ENCODE measurements at regions not wholly inside any gene's neighbourhood (a gene's known extent, or its start where the extent isn't known, plus 50 kb on each side); places are given as distances from the start of the nearest gene placed in this dataset.

DNA sequence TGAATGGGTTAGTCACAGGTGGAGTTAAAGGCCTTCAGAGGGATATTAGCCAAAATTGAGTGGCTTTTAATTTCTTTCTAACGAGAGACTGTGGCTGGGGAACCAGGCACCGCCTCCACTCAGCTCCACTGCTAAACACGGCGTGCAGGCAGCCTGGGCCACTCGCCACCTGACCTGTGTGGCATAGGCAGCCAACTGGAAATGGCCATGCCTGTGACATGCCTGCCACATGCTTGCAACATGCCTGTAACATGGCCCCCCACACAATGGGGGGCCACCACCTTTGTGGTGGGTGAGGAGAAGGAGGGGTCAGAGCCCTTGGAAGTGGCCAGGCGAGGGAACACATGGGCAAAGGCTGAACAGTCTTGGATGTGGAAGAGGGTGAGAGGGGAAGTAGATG, 60.1 kb upstream of the PAX2 start:
- no peak overlapping the region for H3K27ac ChIP-seq (ENCODE audit: insufficient read depth, low read depth, low read length)
- no peak overlapping the region for H2AFZ ChIP-seq (ENCODE audit: low read depth, low read length)
- intact Hi-C loops (cut with micrococcal nuclease) = no loop called here
- H3K4me1 ChIP-seq (ENCODE audit: control insufficient read depth, extremely low read depth, insufficient read depth, low read length) = no peaks in the 10 kb centered on the region
- BruUV-seq (replicated peaks) = no TSS peak
- no peak overlapping the region for H3K9ac ChIP-seq (replicated peaks; ENCODE audit: extremely low read depth, insufficient read depth, low read length)
- no peak for FAIRE-seq
- no peaks in the 10 kb centered on the region for H4K20me1 ChIP-seq (replicated peaks; ENCODE audit: control insufficient read depth, extremely low read depth, insufficient read depth, low read length)
- H3K9me1 ChIP-seq (replicated peaks; ENCODE audit: control insufficient read depth, extremely low read depth, insufficient read depth, low read length) = no peaks in the 10 kb centered on the region
- H3K36me3 ChIP-seq (ENCODE audit: control insufficient read depth in 2 of 2, extremely low read depth in 1 of 2, insufficient read depth in 2 of 2, low read length in 2 of 2) = no peaks in the 10 kb centered on the region
- no peaks in the 10 kb centered on the region for H3K9me3 ChIP-seq (replicated peaks; ENCODE audit: control insufficient read depth, insufficient read depth, low read length)
- H3K4me3 ChIP-seq (replicated peaks in 1 of 3; ENCODE audit: insufficient read depth in 1 of 3, low read depth in 1 of 3, low read length in 3 of 3) = no peak overlapping the region
- H3K27me3 ChIP-seq (ENCODE audit: control insufficient read depth in 2 of 2, insufficient read depth in 2 of 2, low read length in 2 of 2) = peaks cover 59 to 68% of the 10 kb centered on the region in 2 experiments
- dilution Hi-C loops (cut with MboI; ENCODE audit: extremely low pct_ligation_motif_present, low sequenced_read_pairs) = no loop called here
- no peak overlapping the region for H3K4me2 ChIP-seq (ENCODE audit: insufficient read depth, low read length)
- DNase-seq (ENCODE audit: low read depth, low spot score) = no peak
- CTCF ChIA-PET = no interaction called here
- H3K79me2 ChIP-seq (ENCODE audit: control insufficient read depth, insufficient read depth, low read length) = no peaks in the 10 kb centered on the region
- no peak for TF ChIP-seq POLR2A (IDR thresholded peaks at IDR 0.05; ENCODE audit: low read depth, low read length)
- TF ChIP-seq MYC (IDR thresholded peaks at IDR 0.05; ENCODE audit: low read depth, low read length) = no peak
- TF ChIP-seq JUN (IDR thresholded peaks at IDR 0.05; ENCODE audit: borderline replicate concordance, insufficient read depth, insufficient read length, low read depth) = no peak
- TF ChIP-seq, protein P1, sequence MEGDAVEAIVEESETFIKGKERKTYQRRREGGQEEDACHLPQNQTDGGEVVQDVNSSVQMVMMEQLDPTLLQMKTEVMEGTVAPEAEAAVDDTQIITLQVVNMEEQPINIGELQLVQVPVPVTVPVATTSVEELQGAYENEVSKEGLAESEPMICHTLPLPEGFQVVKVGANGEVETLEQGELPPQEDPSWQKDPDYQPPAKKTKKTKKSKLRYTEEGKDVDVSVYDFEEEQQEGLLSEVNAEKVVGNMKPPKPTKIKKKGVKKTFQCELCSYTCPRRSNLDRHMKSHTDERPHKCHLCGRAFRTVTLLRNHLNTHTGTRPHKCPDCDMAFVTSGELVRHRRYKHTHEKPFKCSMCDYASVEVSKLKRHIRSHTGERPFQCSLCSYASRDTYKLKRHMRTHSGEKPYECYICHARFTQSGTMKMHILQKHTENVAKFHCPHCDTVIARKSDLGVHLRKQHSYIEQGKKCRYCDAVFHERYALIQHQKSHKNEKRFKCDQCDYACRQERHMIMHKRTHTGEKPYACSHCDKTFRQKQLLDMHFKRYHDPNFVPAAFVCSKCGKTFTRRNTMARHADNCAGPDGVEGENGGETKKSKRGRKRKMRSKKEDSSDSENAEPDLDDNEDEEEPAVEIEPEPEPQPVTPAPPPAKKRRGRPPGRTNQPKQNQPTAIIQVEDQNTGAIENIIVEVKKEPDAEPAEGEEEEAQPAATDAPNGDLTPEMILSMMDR (IDR thresholded peaks at IDR 0.05; ENCODE audit: extremely low read depth in 1 of 2, insufficient read depth in 1 of 2, low read depth in 1 of 2, low read length in 2 of 2) = no peak
- TF ChIP-seq FOS (IDR thresholded peaks at IDR 0.05; ENCODE audit: borderline replicate concordance, insufficient read depth, low read length) = no peak
- TF ChIP-seq, protein P2, sequence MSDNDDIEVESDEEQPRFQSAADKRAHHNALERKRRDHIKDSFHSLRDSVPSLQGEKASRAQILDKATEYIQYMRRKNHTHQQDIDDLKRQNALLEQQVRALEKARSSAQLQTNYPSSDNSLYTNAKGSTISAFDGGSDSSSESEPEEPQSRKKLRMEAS (IDR thresholded peaks at IDR 0.05; ENCODE audit: insufficient read depth, insufficient read length) = no peak
- TF ChIP-seq GATA2 (IDR thresholded peaks at IDR 0.05; ENCODE audit: insufficient read depth, insufficient read length, low read depth, low read length) = no peak
- TF ChIP-seq POLR2AphosphoS5 (IDR thresholded peaks at IDR 0.05; ENCODE audit: insufficient read depth, low read depth, low read length) = no peak
- TF ChIP-seq EZH2 (IDR thresholded peaks at IDR 0.05; ENCODE audit: borderline replicate concordance, low read depth, low read length, severe bottlenecking) = no peak
- POLR2A ChIA-PET = no interaction called here

All from endothelial cell of umbilical vein (primary cell).